HG03045 (cell line): ENCODE measurements at regions not wholly inside any gene's neighbourhood (a gene's known extent, or its start where the extent isn't known, plus 50 kb on each side); places are given as distances from the start of the nearest gene placed in this dataset.
"Not testable (repeated sequence)": the region's sequence is repeated elsewhere in the genome, so short reads cannot be mapped to it uniquely, and the experiment has no call there.

Experiments
- ATAC-seq: cut with Tn5 transposase; IDR thresholded peaks from one replicate; pipeline ENCODE4 v1.9.1; 2021; ENCODE audit warnings: mild to moderate bottlenecking, moderate library complexity; ENCODE audit not compliant: unreplicated experiment

- ATAC-seq = no peak
These were observed 84.5 kb upstream of the MANSC4 start for GRCh38 chr12:27864521-27864920.

- ATAC-seq = no peak
These were observed 83.8 kb upstream of the MANSC4 start for GRCh38 chr12:27863839-27864238.

- peak; percentile 97 for ATAC-seq
These were observed 81.6 kb upstream of the MANSC4 start for GRCh38 chr12:27861428-27862167.

GRCh38 chr12:27859648-27860047 lies 79.6 kb upstream of the MANSC4 start:
- no peak for ATAC-seq

- not testable (repeated sequence) for ATAC-seq
These were observed 77.0 kb upstream of the MANSC4 start for GRCh38 chr12:27857006-27857405.

- no peak for ATAC-seq
These were observed 72.7 kb upstream of the MANSC4 start for GRCh38 chr12:27852742-27853141.
